ENCODE measurements at regions not wholly inside any gene's neighbourhood (a gene's known extent, or its start where the extent isn't known, plus 50 kb on each side); places are given as distances from the start of the nearest gene placed in this dataset.

DNA sequence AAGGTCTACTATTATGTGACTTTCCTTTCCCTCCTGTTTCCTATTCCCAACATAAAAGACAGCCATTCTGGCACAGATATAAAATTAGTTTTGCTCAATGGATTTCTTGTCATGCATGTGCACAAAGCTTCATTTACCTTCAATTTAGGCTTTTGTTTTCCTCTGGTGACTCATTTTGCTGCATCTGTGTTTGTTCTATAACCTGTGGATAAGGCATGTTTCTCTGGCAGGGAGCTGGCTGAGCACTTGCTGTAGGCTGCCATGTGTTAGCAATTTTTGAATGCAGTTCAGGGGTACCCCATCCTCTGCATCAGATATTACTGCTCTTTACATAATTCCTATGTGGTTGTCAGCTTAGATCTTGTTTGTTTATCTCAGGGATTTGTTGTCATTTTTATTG, 202.8 kb upstream of the GRID2 start:
- TF ChIP-seq, protein P1, sequence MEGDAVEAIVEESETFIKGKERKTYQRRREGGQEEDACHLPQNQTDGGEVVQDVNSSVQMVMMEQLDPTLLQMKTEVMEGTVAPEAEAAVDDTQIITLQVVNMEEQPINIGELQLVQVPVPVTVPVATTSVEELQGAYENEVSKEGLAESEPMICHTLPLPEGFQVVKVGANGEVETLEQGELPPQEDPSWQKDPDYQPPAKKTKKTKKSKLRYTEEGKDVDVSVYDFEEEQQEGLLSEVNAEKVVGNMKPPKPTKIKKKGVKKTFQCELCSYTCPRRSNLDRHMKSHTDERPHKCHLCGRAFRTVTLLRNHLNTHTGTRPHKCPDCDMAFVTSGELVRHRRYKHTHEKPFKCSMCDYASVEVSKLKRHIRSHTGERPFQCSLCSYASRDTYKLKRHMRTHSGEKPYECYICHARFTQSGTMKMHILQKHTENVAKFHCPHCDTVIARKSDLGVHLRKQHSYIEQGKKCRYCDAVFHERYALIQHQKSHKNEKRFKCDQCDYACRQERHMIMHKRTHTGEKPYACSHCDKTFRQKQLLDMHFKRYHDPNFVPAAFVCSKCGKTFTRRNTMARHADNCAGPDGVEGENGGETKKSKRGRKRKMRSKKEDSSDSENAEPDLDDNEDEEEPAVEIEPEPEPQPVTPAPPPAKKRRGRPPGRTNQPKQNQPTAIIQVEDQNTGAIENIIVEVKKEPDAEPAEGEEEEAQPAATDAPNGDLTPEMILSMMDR (IDR thresholded peaks at IDR 0.05; ENCODE audit: control extremely low read depth, extremely low read depth, low read depth, missing control alignments) = no peak
- ChIA-PET CTCF (no interaction called here), POLR2A (no interaction called here)
- no peak for DNase-seq (ENCODE audit: extremely low spot score)

DNA sequence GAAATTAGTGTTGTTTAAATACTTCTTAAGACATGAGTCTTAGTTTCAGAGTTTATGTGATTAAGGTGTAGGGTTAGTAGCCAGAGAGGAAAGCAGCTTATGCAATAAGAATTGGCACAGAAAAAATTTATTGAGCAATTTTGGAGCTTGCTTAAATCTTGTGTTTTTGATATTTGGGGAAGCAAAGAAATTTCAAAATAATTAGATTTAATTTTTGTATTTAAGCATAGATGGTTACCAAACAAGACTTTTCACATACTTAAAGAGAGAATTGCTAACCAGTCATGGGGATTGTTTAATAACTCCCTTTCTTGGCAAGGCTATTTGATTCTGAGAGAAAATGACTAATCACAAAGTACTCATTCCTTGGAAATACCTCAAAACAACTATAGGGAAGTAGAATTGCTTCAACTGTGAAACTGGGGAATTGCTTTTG, 202.0 kb upstream of the GRID2 start:
- ChIA-PET CTCF (no interaction called here), POLR2A (no interaction called here)
- DNase-seq (ENCODE audit: extremely low spot score) = no peak
- TF ChIP-seq, protein P1 (IDR thresholded peaks at IDR 0.05; ENCODE audit: control extremely low read depth, extremely low read depth, low read depth, missing control alignments) = no peak

DNA sequence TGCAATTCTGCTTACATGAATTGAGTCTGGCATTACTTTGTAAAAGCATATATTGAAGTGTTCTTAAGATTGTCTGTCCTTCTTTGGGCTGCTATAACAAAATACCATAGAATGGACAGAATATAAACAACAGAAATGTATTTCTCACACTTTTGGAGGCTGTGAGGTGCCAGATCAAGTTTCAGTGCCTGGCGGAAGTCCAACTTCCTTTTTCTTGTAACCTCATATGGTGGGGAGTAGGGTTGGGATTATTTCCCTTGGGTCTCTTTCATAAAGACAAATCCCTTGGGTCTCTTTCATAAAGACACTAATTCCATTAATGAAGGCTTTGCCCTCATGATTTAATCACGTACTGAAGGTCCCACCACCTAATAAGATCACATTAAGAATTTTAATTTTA, 199.3 kb upstream of the GRID2 start:
- TF ChIP-seq, protein P1 (IDR thresholded peaks at IDR 0.05; ENCODE audit: control extremely low read depth, extremely low read depth, low read depth, missing control alignments) = no peak
- ChIA-PET CTCF (interaction anchor here (1.0 to 1.2 kb wide), 2 partner anchors 15 to 24 kb away, joined by 3 to 4 read pairs; no protein-coding TSS in a partner anchor), POLR2A (no interaction called here)
- DNase-seq (ENCODE audit: extremely low spot score) = no peak

DNA sequence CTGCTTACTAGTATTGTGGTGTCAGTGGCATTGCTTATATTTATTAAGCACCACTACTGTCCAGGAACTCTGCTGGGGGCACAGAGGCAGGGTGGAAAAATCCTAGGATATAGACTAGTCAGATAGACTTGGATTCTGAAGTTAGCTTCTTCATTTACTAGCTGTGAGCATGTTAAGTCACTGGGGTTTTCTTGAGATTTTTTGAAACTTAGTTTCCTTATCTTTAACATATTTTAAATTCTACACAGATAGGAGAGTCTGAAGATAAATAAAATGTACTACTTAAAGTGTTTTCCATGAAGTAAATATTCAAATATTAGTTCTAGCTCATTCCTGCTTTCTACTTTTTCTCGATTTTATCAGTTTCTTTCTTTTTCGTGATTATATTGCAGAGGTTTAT, 196.9 kb upstream of the GRID2 start:
- ChIA-PET CTCF (no interaction called here), POLR2A (no interaction called here)
- TF ChIP-seq, protein P1 (IDR thresholded peaks at IDR 0.05; ENCODE audit: control extremely low read depth, extremely low read depth, low read depth, missing control alignments) = no peak

DNA sequence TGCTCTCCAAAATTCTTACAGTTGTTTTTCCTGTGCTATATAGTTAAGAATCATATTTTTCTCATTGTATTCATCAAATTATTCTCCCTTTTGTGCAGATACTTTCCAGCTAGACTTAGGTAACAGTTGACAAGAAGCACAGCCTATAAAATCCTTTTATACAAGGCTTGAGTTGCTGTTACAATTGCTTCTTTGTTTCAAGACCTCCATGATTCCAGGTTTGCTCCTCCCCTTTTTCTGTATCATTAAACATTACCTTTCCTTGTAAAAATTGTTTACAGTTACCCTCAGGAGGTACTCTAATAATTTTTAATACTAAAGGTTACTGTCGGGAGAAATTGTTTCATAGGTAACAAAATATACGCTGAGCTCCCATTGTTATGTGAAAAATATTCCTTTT, 192.3 kb upstream of the GRID2 start:
- CTCF ChIA-PET = interaction anchor here (1.1 kb wide), 1 partner anchor 22 kb away, joined by 3 read pairs; no protein-coding TSS in a partner anchor
- no peak for DNase-seq (ENCODE audit: extremely low spot score)
- TF ChIP-seq, protein P1 (IDR thresholded peaks at IDR 0.05; ENCODE audit: control extremely low read depth, extremely low read depth, low read depth, missing control alignments) = no peak
- POLR2A ChIA-PET = no interaction called here

More for the DNA sequence above, 196.9 kb upstream of the GRID2 start:
- no peak for DNase-seq (ENCODE audit: extremely low spot score)

DNA sequence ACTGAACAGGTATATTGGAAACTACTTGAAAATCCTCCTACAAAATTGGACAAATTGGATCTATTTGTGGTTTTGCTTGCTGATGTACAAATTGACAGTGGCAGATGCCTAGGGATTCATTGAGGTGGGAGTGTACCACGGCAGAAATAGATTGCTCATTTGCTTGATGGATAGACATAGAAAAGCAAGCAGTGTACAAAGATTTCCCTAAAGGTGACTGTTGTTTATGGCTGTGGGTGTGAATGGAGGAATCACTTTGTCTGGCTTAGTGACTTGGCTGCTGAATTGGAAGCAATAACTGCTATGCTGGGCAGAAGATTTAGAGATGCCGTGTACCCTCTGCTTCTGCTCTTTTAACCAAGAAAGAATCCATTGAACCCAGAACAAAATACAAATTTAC, 191.0 kb upstream of the GRID2 start:
- POLR2A ChIA-PET = no interaction called here
- TF ChIP-seq, protein P1 (IDR thresholded peaks at IDR 0.05; ENCODE audit: control extremely low read depth, extremely low read depth, low read depth, missing control alignments) = no peak
- DNase-seq (ENCODE audit: extremely low spot score) = no peak
- CTCF ChIA-PET = no interaction called here
